Nephron (organoid): ENCODE measurements at regions not wholly inside any gene's neighbourhood (a gene's known extent, or its start where the extent isn't known, plus 50 kb on each side); places are given as distances from the start of the nearest gene placed in this dataset.

Source experiments
- H3K27ac Mint-ChIP-seq, 3 experiments: 2 replicates each; pipeline ENCODE4 v1.8.0; 2020; ENCODE audit warnings: mixed read lengths in 3 of 3, mild to moderate bottlenecking in 2 of 3, moderate library complexity in 1 of 3
- H3K27me3 Mint-ChIP-seq: 2 replicates; pipeline ENCODE4 v1.8.0; 2021; ENCODE audit warnings: low read depth, mild to moderate bottlenecking, moderate library complexity, mixed read lengths
- H3K36me3 Mint-ChIP-seq: 2 replicates; pipeline ENCODE4 v1.8.0; 2020; ENCODE audit warnings: low read depth, mixed read lengths
- H3K4me1 Mint-ChIP-seq: 2 replicates; pipeline ENCODE4 v1.8.0; 2020; ENCODE audit warnings: mixed read lengths
- H3K4me3 Mint-ChIP-seq, 3 experiments: 2 replicates each; pipeline ENCODE4 v1.8.0; 2020; ENCODE audit warnings: mild to moderate bottlenecking in 3 of 3, mixed read lengths in 3 of 3, moderate library complexity in 2 of 3
- H3K9me3 Mint-ChIP-seq: 2 replicates; pipeline ENCODE4 v1.8.0; 2020; ENCODE audit warnings: mixed read lengths
- TF ChIP-seq, protein P1 (sequence below), 3 experiments: fragments of 200-600 bp; sonication (generic); IDR thresholded peaks; one replicate each; pipeline ENCODE4 v1.5.0; 2021; ENCODE audit warnings: antibody characterized with exemption in 3 of 3; ENCODE audit not compliant: unreplicated experiment in 3 of 3

DNA sequence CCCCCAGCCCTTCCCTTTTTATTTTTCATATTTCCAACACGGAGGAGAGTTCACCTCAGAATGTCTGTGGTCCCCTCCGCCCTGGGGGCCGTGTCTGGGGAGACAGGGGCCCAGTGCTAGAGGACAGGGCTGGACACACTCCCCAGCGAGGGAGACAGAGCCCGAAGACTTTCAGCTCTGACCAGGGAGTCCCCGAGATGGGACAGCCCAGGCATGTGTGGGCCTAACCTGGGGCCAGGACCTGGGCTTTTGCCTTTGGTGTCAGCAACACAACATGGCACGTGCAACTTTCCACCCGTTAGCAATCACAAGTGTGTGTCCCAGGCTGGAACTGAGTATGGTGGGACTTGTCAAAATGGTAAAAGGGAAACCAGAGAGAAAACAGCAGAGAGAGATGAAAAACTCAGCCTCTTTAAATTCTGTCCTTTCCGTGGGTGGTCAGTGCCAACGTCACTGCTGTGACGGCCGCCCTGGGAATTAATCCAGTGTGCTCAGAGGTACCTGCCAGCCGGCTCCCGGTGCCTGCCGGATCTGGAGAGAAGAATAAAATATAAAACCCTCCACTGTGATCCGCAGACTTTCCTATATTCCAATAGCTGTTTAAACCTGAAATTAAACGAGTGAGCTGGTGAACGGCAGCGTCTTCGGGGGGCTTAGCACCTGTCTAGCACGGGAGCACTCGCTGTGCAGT lies 245.8 kb downstream of the EIPR1 start:
- H3K4me1 Mint-ChIP-seq = peaks cover 29% of the 10 kb centered on the region
- no peak overlapping the region for H3K27ac Mint-ChIP-seq
- H3K36me3 Mint-ChIP-seq = no peaks in the 10 kb centered on the region
- H3K9me3 Mint-ChIP-seq = peaks cover 6% of the 10 kb centered on the region
- H3K27me3 Mint-ChIP-seq = peaks cover 12% of the 10 kb centered on the region
- H3K4me3 Mint-ChIP-seq = no peak overlapping the region
- TF ChIP-seq, protein P1, sequence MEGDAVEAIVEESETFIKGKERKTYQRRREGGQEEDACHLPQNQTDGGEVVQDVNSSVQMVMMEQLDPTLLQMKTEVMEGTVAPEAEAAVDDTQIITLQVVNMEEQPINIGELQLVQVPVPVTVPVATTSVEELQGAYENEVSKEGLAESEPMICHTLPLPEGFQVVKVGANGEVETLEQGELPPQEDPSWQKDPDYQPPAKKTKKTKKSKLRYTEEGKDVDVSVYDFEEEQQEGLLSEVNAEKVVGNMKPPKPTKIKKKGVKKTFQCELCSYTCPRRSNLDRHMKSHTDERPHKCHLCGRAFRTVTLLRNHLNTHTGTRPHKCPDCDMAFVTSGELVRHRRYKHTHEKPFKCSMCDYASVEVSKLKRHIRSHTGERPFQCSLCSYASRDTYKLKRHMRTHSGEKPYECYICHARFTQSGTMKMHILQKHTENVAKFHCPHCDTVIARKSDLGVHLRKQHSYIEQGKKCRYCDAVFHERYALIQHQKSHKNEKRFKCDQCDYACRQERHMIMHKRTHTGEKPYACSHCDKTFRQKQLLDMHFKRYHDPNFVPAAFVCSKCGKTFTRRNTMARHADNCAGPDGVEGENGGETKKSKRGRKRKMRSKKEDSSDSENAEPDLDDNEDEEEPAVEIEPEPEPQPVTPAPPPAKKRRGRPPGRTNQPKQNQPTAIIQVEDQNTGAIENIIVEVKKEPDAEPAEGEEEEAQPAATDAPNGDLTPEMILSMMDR (IDR thresholded peaks at IDR 0.05; ENCODE audit: unreplicated experiment in 3 of 3) = no peak

DNA sequence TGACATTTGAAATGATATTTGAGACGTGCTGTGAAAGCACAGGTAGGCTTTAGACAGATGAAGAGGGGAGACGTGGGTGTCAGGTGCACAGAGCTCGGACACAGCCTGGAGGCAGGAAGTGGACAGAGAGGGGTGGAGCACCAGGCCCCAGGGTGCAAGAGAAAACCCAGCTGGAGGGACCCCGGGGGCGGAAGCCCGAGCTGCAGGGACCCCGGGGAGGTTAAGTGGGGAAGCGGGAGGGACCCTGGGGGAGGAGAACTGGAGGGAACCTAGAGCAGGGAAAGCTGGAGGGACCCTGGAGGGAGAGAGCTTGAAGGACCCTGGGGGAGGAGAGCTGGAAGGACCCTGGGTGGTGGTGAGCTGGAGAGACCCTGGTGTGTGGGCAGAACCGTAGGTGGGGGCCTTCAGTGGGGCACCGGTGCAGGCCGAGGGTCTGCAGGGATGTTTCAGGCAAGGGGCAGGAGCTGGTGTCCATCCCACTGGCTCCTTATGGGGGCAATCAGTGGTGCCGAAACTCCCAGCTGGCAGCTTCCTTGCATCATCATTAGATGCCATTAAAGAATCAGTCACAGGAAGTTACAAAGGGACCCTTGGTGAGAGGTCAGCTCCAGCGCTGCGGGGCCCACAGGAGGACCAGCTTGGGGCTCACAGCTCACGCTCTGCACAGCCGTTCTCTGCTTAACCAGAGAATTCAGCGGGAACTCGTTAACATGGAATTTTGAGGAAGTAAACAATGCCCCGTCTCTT lies 246.6 kb downstream of the EIPR1 start:
- Mint-ChIP-seq H3K27me3 (peaks cover 12% of the 10 kb centered on the region), H3K36me3 (no peaks in the 10 kb centered on the region), H3K4me3 (no peak overlapping the region), H3K27ac (no peak overlapping the region), H3K4me1 (peaks cover 36% of the 10 kb centered on the region), H3K9me3 (peaks cover 6% of the 10 kb centered on the region)
- TF ChIP-seq, protein P1 (IDR thresholded peaks at IDR 0.05; ENCODE audit: unreplicated experiment in 3 of 3) = no peak

DNA sequence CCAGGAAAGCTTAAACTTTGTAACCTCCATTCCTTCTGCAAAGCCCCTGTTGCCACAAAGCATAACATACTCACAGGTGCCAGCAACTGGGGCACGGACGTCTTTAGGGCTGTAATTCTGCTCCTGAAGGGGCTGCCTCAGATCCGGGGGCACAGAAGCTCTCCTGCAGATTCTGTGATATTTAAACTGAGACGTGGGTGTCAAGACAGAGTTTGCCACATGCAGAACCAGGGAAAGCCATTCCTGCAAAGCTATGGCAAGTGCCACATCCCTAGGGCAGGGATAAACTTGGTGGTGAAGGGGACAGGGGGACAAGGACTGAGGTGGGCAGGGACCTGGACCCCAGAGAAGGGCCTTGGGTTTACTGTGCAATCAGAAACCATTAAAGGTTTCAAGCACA lies 247.2 kb downstream of the EIPR1 start:
- TF ChIP-seq, protein P1 (IDR thresholded peaks at IDR 0.05; ENCODE audit: unreplicated experiment in 3 of 3) = no peak
- H3K9me3 Mint-ChIP-seq = peaks cover 2% of the 10 kb centered on the region
- no peak overlapping the region for H3K4me3 Mint-ChIP-seq
- H3K27ac Mint-ChIP-seq = no peak overlapping the region
- H3K27me3 Mint-ChIP-seq = peaks cover 12% of the 10 kb centered on the region
- peaks cover 42% of the 10 kb centered on the region for H3K4me1 Mint-ChIP-seq
- H3K36me3 Mint-ChIP-seq = no peaks in the 10 kb centered on the region

DNA sequence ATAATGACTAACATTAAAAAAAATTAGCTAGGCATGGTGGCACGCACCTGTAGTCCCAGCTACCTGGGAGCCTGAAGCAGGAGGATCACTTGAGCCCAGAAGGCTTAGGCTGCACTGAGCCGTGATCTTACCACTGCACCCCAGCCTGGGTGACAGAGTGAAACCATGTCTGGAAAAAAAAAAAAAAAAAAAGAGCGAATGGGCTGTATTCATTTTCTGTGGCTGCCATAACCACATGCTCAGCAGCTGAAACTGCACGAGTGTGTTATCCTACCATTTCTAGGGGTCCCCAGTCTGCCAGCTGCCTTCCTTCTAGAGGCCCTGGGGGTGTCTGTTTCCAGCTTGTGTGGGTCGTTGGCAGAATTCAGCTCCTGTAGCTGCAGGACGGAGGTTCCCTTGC lies 247.8 kb downstream of the EIPR1 start:
- Mint-ChIP-seq H3K4me3 (no peak overlapping the region), H3K27me3 (peaks cover 12% of the 10 kb centered on the region), H3K9me3 (peaks cover 2% of the 10 kb centered on the region), H3K27ac (no peak overlapping the region), H3K4me1 (peaks cover 48% of the 10 kb centered on the region), H3K36me3 (no peaks in the 10 kb centered on the region)
- TF ChIP-seq, protein P1 (IDR thresholded peaks at IDR 0.05; ENCODE audit: unreplicated experiment in 3 of 3) = no peak

DNA sequence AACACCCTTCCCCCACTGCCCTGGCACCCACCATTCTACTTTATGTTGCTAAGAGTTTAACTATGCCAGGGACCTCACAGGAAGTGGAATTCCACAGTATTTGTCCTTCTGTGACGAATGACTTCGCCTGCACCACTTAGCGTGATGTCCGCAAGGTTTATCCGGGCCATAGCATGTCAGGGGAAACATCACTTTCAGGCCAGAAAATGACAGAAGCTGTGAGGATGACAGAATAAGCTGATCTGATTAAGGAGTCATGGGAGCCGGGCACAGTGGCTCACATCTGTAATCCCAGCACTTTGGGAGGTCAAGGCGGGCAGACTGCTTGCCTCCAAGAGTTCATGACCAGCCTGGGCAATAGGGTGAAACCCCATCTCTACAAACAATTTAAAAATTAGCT lies 248.8 kb downstream of the EIPR1 start:
- Mint-ChIP-seq H3K27me3 (peaks cover 12% of the 10 kb centered on the region), H3K27ac (no peak overlapping the region), H3K9me3 (no peaks in the 10 kb centered on the region), H3K4me3 (no peak overlapping the region), H3K4me1 (peaks cover 52% of the 10 kb centered on the region), H3K36me3 (no peaks in the 10 kb centered on the region)
- TF ChIP-seq, protein P1 (IDR thresholded peaks at IDR 0.05; ENCODE audit: unreplicated experiment in 3 of 3) = no peak
